ENCODE measurements at regions not wholly inside any gene's neighbourhood (a gene's known extent, or its start where the extent isn't known, plus 50 kb on each side); places are given as distances from the start of the nearest gene placed in this dataset.

DNA sequence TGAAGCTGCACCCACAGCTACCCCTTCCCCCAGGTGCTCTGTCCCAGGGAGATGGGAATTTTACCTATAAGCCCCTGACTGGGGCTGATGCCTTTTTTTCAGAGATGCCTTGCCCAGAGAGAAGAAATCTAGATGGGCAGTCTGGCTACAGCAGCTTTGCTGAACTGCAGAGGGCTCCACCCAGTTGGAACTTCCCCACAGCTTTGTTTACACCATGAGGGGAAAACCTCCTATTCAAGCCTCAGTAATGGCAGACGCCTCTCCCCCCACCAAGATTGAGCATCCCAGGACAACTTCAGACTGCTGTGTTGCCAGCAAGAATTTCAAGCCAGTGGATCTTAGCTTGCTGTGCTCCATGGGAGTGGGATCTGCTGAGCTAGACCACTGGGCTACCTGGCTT, 122.6 kb upstream of the MOCS1 start:
- DNase-seq: no peak

DNA sequence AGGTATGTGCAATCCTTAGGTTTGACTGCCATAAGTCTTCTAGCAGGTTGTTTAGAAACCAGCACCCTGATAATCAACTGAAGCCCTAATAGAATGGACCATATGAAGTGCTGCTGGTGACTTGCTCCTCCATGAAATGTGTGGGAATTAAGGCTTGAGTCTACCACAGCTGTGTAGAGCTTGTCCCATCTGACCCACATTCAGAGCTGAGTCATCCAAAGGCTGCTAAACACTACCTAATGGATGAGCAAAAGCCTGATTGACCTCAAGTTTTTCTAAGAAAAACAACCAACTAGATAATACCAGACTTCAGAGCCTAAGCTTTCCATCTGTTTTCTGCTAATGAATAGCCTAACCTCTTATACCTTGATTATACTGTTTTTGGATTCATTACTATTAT, 120.3 kb upstream of the MOCS1 start:
- no peak for DNase-seq

DNA sequence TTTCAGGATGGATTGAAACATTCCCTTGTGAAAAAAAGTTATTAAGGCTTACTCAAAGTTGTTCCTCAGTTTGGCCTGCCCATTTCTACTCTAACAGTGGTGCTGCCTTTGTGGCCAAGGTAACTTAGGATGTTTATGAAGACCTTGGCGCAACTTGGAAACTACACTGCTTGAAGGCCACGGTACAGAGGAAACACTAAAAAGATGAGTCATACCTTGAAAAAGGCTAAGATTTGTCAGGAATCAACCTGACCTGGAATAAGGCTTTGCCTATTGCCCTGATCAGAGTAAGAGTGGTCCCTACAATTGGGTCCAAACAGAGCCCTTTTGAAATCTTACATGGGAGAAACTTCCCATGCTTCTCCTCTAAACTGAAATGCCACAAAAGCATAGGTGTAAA, 119.9 kb upstream of the MOCS1 start:
- no peak for DNase-seq

DNA sequence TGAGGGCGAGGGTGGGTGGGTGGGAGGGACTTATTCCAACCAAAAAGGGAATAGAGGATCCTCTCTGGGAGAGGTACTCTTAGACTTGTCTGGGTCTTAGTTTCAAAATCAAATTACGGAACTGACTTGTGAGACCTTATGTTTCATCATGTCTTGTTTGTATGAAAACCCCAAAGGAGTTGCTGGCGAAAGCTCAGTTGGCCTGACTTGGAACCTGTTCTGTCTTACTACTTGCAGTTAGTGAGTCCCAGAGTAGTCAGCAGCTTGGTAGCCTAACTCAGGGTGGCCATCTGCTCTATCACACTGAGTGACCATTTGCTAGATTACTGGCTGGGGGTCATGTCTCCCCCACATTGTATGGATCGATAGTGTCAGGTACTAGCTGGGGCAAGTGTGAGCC, 114.9 kb upstream of the MOCS1 start:
- no peak for DNase-seq

DNA sequence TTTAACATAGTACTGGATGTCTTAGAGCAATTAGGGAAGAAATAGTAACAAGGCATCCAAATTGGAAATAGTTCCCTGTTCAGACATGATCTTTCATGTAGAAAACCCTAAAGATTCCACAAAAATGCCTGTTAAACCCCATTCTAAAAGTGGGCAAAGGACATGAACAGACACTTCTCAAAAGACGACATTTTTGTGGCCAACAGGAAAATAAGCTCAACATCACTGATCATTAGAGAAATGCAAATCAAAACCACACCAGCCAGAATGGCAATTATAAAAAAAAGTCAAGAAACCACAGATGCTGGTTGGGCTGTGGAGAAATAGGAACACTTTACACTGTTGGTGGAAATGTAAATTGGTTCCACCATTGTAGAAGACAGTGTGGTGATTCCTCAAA, 109.9 kb upstream of the MOCS1 start:
- DNase-seq: no peak

DNA sequence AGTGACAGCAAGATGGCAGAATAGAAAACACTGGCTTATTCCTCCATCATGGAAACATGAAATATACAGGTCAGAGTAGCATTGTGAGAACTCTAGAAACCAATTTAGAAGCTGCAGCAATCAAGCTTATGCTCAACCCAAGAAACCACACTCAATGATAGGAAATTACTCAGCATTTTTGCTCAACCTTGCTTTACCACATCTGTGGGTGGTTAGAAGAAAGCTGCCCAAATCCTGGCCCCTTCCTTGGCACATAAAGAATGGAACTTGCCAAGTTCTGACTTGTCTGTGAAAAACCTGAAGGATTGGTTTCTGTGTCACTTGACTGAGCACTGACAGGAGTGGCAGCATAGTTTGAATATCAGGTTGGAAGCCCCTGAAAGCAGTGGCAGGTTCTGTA, 108.0 kb upstream of the MOCS1 start:
- peak in 1 of 5 experiments; percentile 31 for DNase-seq

DNA sequence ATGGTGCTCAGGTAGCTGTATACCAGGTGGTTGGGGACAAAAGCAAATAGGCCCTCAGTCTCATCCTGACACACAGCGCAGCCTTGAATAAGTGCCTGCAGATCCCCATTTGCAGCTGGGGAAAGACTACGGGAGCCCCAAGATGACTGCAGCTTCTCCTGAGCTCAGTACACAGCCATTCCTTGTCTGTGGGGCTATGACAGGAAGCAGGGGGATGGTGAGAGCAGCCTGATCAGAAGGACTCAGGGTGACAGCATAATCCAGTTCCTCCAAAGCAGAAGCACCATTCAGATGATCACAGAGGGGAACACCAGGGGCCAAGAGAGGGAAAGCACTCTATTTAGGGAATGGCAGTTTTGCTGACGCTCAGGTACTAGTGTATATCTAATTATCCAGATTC, 104.8 kb upstream of the MOCS1 start:
- no peak for DNase-seq

DNA sequence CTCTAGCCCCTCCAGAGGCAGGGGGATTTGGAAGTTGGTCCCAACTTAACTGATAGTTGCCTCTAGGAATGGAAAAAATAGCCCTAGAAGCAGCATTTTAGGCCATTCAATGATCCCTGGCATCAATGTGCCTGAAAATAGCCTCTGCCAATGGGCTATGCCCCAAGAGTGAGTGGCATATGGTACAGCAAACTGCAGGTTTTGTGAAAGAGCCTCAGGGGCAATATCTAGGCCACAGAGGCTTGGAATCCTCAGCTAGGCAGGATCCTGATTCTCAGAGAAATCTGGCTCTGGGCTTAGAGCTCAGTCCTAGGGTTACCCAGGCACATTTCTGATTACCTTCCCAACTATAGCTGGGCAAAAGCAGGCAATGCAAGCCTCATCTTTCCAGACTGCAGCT, 104.4 kb upstream of the MOCS1 start:
- no peak for DNase-seq

DNA sequence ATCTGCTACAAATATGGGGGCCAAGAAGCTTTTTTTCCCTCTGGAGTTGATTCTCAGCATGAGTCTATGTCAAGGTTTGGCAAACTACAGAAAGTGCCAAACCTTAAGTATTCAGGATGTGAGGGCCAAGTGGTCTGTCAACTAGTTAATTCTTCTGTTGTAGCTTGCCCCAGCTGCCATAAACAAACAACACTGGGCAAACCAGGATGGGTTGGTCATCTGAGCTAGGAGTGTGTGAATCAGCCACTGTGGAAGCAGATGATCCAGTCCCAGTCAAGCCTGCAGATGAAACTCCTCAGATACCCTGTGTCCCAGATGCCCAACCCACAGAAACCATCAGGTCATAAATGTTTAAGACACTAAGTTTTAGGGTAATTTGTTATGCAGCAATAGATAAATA, 103.0 kb upstream of the MOCS1 start:
- DNase-seq: no peak

DNA sequence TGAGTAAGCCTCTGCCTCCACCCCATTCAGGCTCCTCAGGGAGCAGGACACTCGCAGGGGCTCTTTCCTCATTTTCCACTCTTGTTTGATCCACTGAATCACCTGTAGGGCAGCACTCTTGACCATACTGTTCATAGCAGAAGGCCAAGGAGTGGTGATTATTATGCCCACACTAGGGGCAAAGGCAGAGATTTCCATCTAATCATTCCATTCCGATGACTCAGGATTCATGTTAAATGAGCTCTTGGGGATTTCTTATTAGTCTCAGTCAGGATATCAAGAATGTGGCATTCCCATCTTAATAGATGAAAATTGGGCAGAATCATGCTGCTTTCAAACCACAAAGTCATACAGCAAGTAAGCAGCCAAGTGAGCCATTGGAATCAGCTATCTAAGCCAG, 101.9 kb upstream of the MOCS1 start:
- DNase-seq: no peak

DNA sequence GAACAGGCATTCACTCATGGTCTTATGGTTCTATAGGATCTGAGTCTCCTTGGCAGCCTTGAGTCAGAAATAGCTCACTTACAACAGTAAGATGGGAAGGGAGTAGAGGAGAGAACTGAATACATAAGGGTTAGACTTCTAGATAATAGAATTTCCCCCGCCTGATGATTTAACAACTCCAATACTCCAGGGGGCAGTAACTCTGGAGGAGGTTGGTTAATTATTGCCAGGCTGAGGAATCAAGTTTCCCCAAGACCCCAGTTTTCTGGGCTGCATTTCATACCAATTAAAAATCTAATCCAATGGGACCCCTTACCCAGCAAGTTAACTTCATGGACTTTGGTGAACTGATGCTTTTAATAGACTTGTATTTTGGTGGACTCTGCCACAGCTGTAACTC, 94.2 kb upstream of the MOCS1 start:
- no peak for DNase-seq

DNA sequence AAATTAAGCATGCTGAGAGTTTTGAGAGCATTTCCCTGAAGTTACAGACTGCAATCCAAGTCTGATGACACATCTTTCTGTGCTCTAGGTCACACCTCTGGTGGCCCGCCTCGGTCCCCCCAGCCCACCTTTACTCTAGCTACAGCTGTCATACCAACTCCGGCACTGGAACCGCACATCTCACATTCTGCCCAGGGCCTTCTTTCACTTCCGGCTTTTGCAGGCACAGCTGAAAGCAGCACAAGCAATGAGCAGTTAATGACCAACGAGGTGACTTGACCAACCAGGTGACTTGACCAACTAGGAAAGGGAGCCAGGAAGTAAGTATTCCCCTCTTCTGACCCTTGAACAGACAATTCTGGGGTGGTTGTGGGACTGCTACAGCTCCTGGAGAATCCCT, 88.6 kb upstream of the MOCS1 start:
- no peak for DNase-seq

DNA sequence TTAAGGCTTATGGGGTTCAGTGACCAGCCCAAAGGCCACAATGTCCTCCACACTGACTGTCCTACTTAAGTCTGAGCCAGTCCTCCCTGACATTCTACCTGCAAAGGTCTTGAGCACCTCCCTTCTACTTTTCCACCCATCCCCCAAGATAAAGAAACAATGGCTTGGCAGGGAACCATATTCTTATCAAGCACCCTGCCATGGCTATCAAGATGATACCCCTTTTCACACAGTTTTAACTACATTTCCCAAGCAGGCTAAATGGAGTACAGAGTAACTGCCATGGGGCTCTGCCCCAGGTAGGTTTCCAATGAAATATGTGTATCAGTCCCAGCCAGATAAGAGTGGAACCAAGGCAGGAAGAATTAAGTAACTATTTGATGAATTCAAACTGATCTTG, 85.9 kb upstream of the MOCS1 start:
- DNase-seq: no peak

DNA sequence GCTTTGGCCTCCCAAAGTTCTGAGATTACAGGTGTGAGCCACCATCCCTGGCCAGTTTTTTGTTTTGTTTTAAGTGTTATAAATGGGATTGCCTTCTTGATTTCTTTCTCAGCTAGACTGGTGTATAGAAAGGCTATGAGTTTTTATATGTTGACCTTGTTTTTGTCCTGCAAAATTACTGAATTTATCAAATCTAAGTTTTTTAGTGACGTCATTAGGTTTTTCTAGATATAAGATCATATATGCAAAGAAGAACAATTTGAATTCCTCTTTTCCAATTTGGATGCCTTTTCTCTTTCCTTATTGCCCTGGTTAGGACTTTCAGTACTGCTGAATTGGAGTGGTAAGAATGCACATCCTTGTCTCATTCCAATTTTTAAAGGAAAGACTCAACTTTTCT, 81.3 kb upstream of the MOCS1 start:
- no peak for DNase-seq

DNA sequence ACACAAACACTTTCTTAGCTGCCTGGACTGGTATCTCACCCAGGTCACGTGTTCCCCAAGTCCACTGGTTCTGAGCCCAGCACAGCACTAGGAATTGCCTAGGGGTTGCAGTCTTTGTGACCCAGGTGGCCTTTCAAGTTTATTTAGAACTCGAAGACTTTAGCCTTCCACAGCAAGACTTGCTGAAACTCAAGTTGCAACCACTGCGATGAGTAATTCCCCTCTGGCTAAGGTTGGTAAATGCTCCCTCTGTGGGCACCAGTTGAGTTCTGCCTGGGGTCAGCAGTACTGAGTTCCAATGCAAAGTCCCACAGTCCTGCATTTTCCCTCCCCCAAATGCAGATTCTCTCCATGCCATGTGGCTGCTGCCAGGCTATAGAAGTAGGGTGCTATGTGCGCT, 77.6 kb upstream of the MOCS1 start:
- DNase-seq: no peak

DNA sequence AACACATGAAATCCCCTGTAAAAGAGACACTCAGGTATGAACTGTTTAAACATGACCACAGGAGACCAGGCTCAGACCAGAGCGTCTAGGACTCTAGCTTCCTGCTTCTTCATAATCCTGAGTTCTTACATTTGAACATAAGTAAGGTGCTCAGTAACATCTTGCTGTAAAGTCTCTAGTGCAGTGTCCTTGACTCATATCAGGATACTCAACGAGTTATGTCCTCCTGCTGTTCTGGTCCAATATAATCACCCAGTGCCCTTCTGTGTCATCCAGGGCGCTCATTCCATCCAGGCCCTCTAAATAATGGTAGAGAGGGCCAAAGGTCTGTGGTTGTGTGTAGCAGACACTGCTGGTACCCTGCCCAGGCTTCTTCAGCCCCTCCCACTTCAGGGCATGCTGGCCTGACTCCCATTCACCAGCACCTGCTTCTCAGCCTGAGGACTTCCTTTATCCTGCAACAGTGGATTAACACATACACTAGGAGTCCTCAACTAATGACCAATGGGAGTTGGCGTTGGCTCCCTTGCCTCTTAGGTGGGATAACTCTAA, 66.8 kb upstream of the MOCS1 start:
- DNase-seq: no peak

DNA sequence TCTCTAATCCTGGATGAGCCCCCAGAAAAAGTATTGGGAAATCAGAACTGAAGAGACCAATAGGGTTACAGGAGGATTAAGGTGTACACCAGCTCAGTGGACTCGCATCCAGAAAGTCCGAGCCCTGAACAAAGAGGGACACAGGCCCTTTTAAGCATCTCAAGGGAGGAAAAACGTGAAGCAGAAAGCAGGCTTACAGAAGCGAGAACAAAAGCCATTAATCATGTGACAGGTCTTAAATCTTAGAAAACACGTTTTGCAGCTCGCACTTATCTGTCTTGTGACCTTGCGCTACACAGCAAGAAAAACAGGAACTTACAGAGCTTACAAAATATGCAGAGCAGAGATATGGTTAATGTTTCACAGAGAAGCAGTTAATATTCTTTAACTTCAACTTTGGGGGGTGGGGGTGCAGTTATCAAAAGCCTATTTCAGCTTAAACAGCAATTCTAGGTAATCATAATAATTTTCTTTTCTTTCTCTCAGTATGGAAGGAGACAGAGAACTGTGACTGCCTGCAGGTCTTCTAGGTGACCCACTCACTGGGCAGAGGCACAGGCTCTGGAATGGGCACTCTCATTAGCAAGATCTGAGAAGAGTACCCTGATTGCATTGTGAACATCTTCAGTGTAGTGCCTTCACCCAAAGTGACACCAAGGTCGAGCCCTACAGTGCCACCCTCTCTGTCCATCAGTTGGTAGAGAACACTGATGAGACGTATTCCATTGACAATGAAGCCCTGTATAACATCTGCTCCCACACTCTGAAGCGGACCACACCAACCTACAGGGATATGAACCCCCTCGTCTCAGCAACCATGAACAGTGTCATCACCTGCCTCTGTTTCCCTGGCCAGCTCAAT, 65.0 kb upstream of the MOCS1 start:
- DNase-seq: no peak

DNA sequence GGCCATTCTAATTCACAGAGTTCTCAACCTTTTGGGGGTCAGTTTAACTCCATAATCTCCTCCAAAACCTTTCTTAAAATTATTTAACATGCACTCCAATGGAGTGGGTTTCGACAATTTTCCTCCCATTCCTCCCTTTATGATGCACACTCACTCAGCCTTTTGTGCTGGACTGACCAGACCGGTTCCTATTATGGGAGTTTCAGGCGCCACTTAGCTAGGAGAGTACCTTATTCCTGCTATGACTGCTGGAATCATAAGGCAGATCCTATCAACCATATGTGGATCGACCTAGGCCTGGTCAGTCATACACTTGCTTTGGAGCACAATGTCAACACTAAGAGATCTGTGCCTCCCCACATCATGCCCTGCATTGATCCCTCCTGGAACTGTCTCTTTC, 63.9 kb upstream of the MOCS1 start:
- no peak for DNase-seq

DNA sequence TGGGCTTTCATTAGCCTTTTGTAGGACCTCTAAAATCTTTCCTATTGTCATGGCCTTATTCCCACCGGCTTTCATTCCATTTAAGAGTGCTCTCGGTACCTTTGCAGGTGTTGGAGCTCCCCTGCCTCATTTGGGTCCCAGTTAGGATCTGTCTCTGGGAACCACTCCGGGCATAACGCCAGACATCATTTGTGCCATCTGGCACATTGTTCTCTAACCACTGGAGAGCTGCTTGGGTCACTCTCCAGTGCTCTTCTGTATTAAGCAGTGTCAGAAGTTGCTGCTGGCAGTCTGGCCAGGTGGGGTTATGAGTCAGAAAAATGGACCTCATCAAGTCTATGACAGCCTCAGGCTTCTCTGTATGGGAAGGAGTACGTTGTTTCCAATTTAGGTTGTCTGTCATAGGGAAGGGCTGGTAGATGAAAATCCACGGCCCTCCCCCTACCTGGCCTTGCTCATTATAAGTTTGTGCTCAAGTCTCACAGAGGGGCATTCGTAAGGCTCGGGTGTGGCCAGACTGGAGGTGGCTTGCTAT, 62.9 kb upstream of the MOCS1 start:
- DNase-seq: no peak

DNA sequence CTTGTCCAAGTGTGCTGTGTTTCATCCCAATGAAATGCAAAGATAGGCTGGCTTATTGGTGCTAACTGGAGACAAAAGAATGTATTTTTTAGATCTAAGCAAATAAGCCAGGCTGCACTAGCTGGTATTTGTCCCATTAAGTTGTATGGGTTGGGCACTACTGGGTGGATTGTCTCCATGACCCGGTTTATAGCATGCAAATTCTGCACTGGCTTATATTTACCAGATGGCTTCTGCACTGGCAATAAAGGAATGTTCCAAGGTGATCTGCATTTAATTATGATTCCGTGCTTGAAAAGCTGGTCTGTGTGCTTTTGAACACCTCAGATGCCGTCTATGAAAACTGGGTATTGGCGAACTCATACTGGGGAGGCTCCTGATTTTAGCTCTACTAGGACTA, 61.4 kb upstream of the MOCS1 start:
- DNase-seq: no peak

DNA sequence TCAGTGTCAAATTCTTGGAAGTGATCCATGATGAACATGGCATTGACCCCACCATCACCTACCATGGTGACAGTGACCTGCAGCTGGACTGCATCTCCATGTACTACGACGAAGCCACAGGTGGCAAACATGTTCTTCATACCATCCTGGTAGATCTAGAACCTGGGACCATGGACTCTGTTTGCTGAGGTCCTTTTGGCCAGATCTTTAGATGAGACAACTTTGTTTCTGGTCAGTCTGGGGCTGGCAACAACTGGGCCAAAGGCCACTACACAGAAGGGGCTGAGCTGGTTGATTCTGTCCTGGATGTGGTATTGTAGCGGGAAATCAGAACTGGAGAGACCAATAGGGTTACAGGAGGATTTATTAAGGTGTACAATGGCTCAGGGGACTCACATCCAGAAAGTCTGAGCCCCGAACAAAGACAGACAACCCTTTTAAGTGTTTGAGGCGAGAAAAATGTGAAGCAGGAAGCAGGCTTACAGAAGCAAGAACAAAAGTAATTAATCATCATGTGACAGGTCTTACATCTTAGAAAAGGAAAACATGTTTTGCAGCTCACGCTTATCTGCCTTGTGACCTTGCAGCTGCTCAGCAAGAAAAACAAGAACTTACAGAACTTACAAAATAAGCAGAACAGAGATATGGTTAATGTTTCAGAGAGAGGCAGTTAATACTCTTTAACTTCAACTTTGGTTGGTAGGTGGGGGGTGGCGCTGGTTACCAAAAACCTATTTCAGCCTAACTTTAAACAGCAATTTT, 58.8 kb upstream of the MOCS1 start:
- no peak for DNase-seq

All from T-helper 2 cell (primary cell).